ENCODE measurements at regions not wholly inside any gene's neighbourhood (a gene's known extent, or its start where the extent isn't known, plus 50 kb on each side); places are given as distances from the start of the nearest gene placed in this dataset.

DNA sequence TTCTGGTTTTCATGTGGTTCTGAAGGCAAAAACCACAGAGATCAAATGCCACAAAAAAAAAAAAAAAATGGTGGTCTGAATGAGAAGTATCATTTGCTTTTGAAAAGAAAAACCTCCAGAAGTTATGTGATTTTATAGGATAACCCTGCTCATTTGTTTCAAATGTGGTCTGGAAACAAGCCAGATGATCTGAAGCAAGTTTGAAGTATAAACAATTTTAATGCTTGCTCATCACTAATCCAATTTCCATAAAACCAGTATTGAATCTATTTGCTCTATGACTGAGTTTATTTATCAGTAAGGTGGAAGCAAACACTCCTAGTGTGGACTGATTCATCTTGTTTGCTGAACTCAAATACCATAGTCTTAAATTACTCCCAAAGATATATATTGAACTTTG, 407.3 kb upstream of the FLRT2 start:
- DNase-seq (ENCODE audit: low spot score) = no peak
- no peak for ATAC-seq
- no peak overlapping the region for H3K27ac Mint-ChIP-seq

More for the DNA sequence above, 407.3 kb upstream of the FLRT2 start:
- no peaks in the 10 kb centered on the region; the same call in 1 of the 2 replicates for H3K9me2 ChIP-seq (ENCODE audit: insufficient read depth)
- H3K36me3 Mint-ChIP-seq (ENCODE audit: low read depth) = no peaks in the 10 kb centered on the region
- no peaks in the 10 kb centered on the region for H3K36me3 ChIP-seq (ENCODE audit: insufficient read depth)
- no peaks in the 10 kb centered on the region for H3K27me3 ChIP-seq (ENCODE audit: insufficient read depth)
- TF ChIP-seq, protein P1, sequence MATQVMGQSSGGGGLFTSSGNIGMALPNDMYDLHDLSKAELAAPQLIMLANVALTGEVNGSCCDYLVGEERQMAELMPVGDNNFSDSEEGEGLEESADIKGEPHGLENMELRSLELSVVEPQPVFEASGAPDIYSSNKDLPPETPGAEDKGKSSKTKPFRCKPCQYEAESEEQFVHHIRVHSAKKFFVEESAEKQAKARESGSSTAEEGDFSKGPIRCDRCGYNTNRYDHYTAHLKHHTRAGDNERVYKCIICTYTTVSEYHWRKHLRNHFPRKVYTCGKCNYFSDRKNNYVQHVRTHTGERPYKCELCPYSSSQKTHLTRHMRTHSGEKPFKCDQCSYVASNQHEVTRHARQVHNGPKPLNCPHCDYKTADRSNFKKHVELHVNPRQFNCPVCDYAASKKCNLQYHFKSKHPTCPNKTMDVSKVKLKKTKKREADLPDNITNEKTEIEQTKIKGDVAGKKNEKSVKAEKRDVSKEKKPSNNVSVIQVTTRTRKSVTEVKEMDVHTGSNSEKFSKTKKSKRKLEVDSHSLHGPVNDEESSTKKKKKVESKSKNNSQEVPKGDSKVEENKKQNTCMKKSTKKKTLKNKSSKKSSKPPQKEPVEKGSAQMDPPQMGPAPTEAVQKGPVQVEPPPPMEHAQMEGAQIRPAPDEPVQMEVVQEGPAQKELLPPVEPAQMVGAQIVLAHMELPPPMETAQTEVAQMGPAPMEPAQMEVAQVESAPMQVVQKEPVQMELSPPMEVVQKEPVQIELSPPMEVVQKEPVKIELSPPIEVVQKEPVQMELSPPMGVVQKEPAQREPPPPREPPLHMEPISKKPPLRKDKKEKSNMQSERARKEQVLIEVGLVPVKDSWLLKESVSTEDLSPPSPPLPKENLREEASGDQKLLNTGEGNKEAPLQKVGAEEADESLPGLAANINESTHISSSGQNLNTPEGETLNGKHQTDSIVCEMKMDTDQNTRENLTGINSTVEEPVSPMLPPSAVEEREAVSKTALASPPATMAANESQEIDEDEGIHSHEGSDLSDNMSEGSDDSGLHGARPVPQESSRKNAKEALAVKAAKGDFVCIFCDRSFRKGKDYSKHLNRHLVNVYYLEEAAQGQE (IDR thresholded peaks at IDR 0.05; ENCODE audit: unreplicated experiment) = no peak
- TF ChIP-seq JUNB (IDR thresholded peaks at IDR 0.05; ENCODE audit: unreplicated experiment) (no peak), ZNF114 (CRISPR knock-in tag; IDR thresholded peaks at IDR 0.05) (no peak), POLR2AphosphoS5 (IDR thresholded peaks at IDR 0.05; ENCODE audit: low read depth) (no peak), EZH2phosphoT487 (IDR thresholded peaks at IDR 0.05; ENCODE audit: unreplicated experiment) (no peak), CREB1 (CRISPR knock-in tag; IDR thresholded peaks at IDR 0.05; ENCODE audit: low read depth) (no peak), STAT1 (IDR thresholded peaks at IDR 0.05; ENCODE audit: unreplicated experiment) (no peak)
- TF ChIP-seq, protein P2, sequence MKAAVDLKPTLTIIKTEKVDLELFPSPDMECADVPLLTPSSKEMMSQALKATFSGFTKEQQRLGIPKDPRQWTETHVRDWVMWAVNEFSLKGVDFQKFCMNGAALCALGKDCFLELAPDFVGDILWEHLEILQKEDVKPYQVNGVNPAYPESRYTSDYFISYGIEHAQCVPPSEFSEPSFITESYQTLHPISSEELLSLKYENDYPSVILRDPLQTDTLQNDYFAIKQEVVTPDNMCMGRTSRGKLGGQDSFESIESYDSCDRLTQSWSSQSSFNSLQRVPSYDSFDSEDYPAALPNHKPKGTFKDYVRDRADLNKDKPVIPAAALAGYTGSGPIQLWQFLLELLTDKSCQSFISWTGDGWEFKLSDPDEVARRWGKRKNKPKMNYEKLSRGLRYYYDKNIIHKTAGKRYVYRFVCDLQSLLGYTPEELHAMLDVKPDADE (IDR thresholded peaks at IDR 0.05) = no peak
- TF ChIP-seq, protein P3, sequence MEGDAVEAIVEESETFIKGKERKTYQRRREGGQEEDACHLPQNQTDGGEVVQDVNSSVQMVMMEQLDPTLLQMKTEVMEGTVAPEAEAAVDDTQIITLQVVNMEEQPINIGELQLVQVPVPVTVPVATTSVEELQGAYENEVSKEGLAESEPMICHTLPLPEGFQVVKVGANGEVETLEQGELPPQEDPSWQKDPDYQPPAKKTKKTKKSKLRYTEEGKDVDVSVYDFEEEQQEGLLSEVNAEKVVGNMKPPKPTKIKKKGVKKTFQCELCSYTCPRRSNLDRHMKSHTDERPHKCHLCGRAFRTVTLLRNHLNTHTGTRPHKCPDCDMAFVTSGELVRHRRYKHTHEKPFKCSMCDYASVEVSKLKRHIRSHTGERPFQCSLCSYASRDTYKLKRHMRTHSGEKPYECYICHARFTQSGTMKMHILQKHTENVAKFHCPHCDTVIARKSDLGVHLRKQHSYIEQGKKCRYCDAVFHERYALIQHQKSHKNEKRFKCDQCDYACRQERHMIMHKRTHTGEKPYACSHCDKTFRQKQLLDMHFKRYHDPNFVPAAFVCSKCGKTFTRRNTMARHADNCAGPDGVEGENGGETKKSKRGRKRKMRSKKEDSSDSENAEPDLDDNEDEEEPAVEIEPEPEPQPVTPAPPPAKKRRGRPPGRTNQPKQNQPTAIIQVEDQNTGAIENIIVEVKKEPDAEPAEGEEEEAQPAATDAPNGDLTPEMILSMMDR (conservative IDR thresholded peaks at IDR 0.05; ENCODE audit: low read depth in 2 of 2) = no peak
- H3K4me2 ChIP-seq = no peak overlapping the region
- H4K20me1 ChIP-seq (replicated peaks; ENCODE audit: insufficient read depth) = no peaks in the 10 kb centered on the region
- H3K4me1 ChIP-seq (ENCODE audit: insufficient read depth) = no peaks in the 10 kb centered on the region
- no peak overlapping the region for H3K27ac ChIP-seq (ENCODE audit: low read depth)
- H3K4me1 Mint-ChIP-seq = peaks cover 8% of the 10 kb centered on the region
- no peaks in the 10 kb centered on the region for H3K9me3 Mint-ChIP-seq
- H3K4me3 Mint-ChIP-seq = no peak overlapping the region
- no peaks in the 10 kb centered on the region for H3F3A ChIP-seq (replicated peaks; ENCODE audit: low read depth)
- no peaks in the 10 kb centered on the region for H3K79me2 ChIP-seq (replicated peaks; ENCODE audit: insufficient read depth)
- H3K27me3 Mint-ChIP-seq (ENCODE audit: insufficient read depth, low read depth, poor library complexity) = peaks cover 2% of the 10 kb centered on the region
- H2AFZ ChIP-seq = no peak overlapping the region
- no peak overlapping the region for H3K4me3 ChIP-seq

Data from GM23338 (cell line).